ENCODE measurements at regions not wholly inside any gene's neighbourhood (a gene's known extent, or its start where the extent isn't known, plus 50 kb on each side); places are given as distances from the start of the nearest gene placed in this dataset.

DNA sequence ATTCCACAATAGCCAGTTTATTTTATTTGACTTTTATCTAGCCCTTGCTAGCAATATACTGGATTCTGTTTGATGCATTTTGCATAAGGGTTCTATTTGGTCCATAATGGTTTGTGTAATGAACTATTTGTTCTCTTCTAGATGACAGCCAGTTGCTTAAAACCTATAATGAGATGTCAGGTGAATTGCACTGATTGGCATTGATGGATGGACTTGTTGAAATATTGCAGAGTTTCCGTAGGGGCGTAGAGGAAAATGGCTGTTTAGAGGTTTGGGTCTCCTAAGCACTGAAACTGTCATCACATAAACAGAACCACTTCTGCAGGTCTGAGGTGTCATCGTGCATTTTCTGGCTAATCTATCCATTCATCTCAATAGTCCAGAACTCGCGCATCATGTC, 124.9 kb upstream of the HDAC9 start:
- no peak for DNase-seq (ENCODE audit: low read depth, low spot score)

More for the DNA sequence above, 124.9 kb upstream of the HDAC9 start:
- no peak overlapping the region for H3K27ac ChIP-seq (ENCODE audit: insufficient read depth, low read depth, low read length)
- H3K27me3 ChIP-seq (ENCODE audit: control insufficient read depth in 2 of 2, insufficient read depth in 2 of 2, low read length in 2 of 2), result no peaks in the 10 kb centered on the region
- no TSS peak for BruUV-seq (replicated peaks)
- ChIA-PET POLR2A (no interaction called here), CTCF (no interaction called here)
- no peaks in the 10 kb centered on the region for H4K20me1 ChIP-seq (replicated peaks; ENCODE audit: control insufficient read depth, extremely low read depth, insufficient read depth, low read length)
- TF ChIP-seq JUN (IDR thresholded peaks at IDR 0.05; ENCODE audit: borderline replicate concordance, insufficient read depth, insufficient read length, low read depth) (no peak), POLR2A (IDR thresholded peaks at IDR 0.05; ENCODE audit: low read depth, low read length) (no peak), GATA2 (IDR thresholded peaks at IDR 0.05; ENCODE audit: insufficient read depth, insufficient read length, low read depth, low read length) (no peak), POLR2AphosphoS5 (IDR thresholded peaks at IDR 0.05; ENCODE audit: insufficient read depth, low read depth, low read length) (no peak), EZH2 (IDR thresholded peaks at IDR 0.05; ENCODE audit: borderline replicate concordance, low read depth, low read length, severe bottlenecking) (no peak)
- TF ChIP-seq, protein P1, sequence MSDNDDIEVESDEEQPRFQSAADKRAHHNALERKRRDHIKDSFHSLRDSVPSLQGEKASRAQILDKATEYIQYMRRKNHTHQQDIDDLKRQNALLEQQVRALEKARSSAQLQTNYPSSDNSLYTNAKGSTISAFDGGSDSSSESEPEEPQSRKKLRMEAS (IDR thresholded peaks at IDR 0.05; ENCODE audit: insufficient read depth, insufficient read length), result no peak
- TF ChIP-seq, protein P2, sequence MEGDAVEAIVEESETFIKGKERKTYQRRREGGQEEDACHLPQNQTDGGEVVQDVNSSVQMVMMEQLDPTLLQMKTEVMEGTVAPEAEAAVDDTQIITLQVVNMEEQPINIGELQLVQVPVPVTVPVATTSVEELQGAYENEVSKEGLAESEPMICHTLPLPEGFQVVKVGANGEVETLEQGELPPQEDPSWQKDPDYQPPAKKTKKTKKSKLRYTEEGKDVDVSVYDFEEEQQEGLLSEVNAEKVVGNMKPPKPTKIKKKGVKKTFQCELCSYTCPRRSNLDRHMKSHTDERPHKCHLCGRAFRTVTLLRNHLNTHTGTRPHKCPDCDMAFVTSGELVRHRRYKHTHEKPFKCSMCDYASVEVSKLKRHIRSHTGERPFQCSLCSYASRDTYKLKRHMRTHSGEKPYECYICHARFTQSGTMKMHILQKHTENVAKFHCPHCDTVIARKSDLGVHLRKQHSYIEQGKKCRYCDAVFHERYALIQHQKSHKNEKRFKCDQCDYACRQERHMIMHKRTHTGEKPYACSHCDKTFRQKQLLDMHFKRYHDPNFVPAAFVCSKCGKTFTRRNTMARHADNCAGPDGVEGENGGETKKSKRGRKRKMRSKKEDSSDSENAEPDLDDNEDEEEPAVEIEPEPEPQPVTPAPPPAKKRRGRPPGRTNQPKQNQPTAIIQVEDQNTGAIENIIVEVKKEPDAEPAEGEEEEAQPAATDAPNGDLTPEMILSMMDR (IDR thresholded peaks at IDR 0.05; ENCODE audit: extremely low read depth in 1 of 2, insufficient read depth in 1 of 2, low read depth in 1 of 2, low read length in 2 of 2), result no peak
- no peaks in the 10 kb centered on the region for H3K36me3 ChIP-seq (ENCODE audit: control insufficient read depth in 2 of 2, extremely low read depth in 1 of 2, insufficient read depth in 2 of 2, low read length in 2 of 2)
- H3K4me1 ChIP-seq (ENCODE audit: control insufficient read depth, extremely low read depth, insufficient read depth, low read length), result no peaks in the 10 kb centered on the region
- FAIRE-seq, result no peak
- H3K4me2 ChIP-seq (ENCODE audit: insufficient read depth, low read length), result no peak overlapping the region
- intact Hi-C loops (cut with micrococcal nuclease) (no loop called here), dilution Hi-C loops (cut with MboI; ENCODE audit: extremely low pct_ligation_motif_present, low sequenced_read_pairs) (loop anchor here (25.0 kb wide), 1 partner anchor 192 kb away; no protein-coding TSS in a partner anchor)
- no peaks in the 10 kb centered on the region for H3K9me1 ChIP-seq (replicated peaks; ENCODE audit: control insufficient read depth, extremely low read depth, insufficient read depth, low read length)
- no peak overlapping the region for H2AFZ ChIP-seq (ENCODE audit: low read depth, low read length)
- H3K9ac ChIP-seq (replicated peaks; ENCODE audit: extremely low read depth, insufficient read depth, low read length), result no peak overlapping the region
- H3K4me3 ChIP-seq (replicated peaks in 1 of 3; ENCODE audit: insufficient read depth in 1 of 3, low read depth in 1 of 3, low read length in 3 of 3), result no peak overlapping the region
- H3K79me2 ChIP-seq (ENCODE audit: control insufficient read depth, insufficient read depth, low read length), result no peaks in the 10 kb centered on the region
- H3K9me3 ChIP-seq (replicated peaks; ENCODE audit: control insufficient read depth, insufficient read depth, low read length), result no peaks in the 10 kb centered on the region

Measured in endothelial cell of umbilical vein (primary cell).